ENCODE measurements at regions not wholly inside any gene's neighbourhood (a gene's known extent, or its start where the extent isn't known, plus 50 kb on each side); places are given as distances from the start of the nearest gene placed in this dataset.

DNA sequence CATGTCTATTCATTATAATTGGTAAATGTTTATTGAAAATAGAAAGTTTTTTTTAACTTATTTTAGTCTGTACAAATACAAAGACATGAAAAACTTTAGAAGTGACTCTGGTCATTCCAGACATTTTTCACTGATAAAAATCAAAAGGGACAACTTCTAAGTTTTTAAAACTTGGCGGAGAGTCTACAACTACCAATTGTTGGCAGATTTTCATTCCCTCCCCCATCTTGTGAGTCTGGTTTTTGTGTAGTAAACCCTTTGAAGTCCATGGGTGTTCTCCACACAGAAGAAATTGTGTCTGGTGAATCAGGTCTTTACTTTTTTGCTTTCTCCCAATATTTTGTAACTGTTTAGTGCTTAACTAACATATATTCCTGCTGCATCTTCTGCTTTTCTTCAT is 336.5 kb downstream of the PDGFC start:
- no peak overlapping the region for H3K27ac ChIP-seq (ENCODE audit: low read depth)
- H3K27me3 ChIP-seq (ENCODE audit: insufficient read depth): no peaks in the 10 kb centered on the region
- Mint-ChIP-seq H3K9me3 (peaks cover under 1% of the 10 kb centered on the region; the same call in 1 of the 3 replicates), H3K4me1 (peaks cover 23% of the 10 kb centered on the region), H3K36me3 (ENCODE audit: low read depth) (peaks cover under 1% of the 10 kb centered on the region; the same call in 1 of the 3 replicates), H3K4me3 (no peak overlapping the region), H3K27ac (no peak overlapping the region), H3K27me3 (ENCODE audit: insufficient read depth, low read depth, poor library complexity) (no peaks in the 10 kb centered on the region)
- no peaks in the 10 kb centered on the region for H3K9me2 ChIP-seq (ENCODE audit: insufficient read depth)
- no peak overlapping the region for H3K4me2 ChIP-seq
- peaks cover 20% of the 10 kb centered on the region; the same call in 1 of the 2 replicates for H3K4me1 ChIP-seq (ENCODE audit: insufficient read depth)
- H3K79me2 ChIP-seq (replicated peaks; ENCODE audit: insufficient read depth): no peaks in the 10 kb centered on the region
- TF ChIP-seq, protein P1, sequence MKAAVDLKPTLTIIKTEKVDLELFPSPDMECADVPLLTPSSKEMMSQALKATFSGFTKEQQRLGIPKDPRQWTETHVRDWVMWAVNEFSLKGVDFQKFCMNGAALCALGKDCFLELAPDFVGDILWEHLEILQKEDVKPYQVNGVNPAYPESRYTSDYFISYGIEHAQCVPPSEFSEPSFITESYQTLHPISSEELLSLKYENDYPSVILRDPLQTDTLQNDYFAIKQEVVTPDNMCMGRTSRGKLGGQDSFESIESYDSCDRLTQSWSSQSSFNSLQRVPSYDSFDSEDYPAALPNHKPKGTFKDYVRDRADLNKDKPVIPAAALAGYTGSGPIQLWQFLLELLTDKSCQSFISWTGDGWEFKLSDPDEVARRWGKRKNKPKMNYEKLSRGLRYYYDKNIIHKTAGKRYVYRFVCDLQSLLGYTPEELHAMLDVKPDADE (IDR thresholded peaks at IDR 0.05): no peak
- TF ChIP-seq, protein P2, sequence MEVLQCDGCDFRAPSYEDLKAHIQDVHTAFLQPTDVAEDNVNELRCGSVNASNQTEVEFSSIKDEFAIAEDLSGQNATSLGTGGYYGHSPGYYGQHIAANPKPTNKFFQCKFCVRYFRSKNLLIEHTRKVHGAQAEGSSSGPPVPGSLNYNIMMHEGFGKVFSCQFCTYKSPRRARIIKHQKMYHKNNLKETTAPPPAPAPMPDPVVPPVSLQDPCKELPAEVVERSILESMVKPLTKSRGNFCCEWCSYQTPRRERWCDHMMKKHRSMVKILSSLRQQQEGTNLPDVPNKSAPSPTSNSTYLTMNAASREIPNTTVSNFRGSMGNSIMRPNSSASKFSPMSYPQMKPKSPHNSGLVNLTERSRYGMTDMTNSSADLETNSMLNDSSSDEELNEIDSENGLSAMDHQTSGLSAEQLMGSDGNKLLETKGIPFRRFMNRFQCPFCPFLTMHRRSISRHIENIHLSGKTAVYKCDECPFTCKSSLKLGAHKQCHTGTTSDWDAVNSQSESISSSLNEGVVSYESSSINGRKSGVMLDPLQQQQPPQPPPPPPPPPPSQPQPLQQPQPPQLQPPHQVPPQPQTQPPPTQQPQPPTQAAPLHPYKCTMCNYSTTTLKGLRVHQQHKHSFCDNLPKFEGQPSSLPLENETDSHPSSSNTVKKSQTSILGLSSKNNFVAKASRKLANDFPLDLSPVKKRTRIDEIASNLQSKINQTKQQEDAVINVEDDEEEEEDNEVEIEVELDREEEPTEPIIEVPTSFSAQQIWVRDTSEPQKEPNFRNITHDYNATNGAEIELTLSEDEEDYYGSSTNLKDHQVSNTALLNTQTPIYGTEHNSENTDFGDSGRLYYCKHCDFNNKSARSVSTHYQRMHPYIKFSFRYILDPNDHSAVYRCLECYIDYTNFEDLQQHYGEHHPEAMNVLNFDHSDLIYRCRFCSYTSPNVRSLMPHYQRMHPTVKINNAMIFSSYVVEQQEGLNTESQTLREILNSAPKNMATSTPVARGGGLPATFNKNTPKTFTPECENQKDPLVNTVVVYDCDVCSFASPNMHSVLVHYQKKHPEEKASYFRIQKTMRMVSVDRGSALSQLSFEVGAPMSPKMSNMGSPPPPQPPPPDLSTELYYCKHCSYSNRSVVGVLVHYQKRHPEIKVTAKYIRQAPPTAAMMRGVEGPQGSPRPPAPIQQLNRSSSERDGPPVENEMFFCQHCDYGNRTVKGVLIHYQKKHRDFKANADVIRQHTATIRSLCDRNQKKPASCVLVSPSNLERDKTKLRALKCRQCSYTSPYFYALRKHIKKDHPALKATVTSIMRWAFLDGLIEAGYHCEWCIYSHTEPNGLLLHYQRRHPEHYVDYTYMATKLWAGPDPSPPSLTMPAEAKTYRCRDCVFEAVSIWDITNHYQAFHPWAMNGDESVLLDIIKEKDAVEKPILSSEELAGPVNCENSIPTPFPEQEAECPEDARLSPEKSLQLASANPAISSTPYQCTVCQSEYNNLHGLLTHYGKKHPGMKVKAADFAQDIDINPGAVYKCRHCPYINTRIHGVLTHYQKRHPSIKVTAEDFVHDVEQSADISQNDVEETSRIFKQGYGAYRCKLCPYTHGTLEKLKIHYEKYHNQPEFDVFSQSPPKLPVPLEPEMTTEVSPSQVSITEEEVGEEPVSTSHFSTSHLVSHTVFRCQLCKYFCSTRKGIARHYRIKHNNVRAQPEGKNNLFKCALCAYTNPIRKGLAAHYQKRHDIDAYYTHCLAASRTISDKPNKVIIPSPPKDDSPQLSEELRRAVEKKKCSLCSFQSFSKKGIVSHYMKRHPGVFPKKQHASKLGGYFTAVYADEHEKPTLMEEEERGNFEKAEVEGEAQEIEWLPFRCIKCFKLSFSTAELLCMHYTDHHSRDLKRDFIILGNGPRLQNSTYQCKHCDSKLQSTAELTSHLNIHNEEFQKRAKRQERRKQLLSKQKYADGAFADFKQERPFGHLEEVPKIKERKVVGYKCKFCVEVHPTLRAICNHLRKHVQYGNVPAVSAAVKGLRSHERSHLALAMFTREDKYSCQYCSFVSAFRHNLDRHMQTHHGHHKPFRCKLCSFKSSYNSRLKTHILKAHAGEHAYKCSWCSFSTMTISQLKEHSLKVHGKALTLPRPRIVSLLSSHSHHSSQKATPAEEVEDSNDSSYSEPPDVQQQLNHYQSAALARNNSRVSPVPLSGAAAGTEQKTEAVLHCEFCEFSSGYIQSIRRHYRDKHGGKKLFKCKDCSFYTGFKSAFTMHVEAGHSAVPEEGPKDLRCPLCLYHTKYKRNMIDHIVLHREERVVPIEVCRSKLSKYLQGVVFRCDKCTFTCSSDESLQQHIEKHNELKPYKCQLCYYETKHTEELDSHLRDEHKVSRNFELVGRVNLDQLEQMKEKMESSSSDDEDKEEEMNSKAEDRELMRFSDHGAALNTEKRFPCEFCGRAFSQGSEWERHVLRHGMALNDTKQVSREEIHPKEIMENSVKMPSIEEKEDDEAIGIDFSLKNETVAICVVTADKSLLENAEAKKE (CRISPR knock-in tag; IDR thresholded peaks at IDR 0.05): no peak
- no peak for TF ChIP-seq ZNF114 (CRISPR knock-in tag; IDR thresholded peaks at IDR 0.05)
- no peak for TF ChIP-seq NANOG (IDR thresholded peaks at IDR 0.05; ENCODE audit: borderline replicate concordance)
- TF ChIP-seq STAT1 (IDR thresholded peaks at IDR 0.05; ENCODE audit: unreplicated experiment): no peak
- TF ChIP-seq JUNB (IDR thresholded peaks at IDR 0.05; ENCODE audit: unreplicated experiment): no peak
- TF ChIP-seq CREB1 (CRISPR knock-in tag; IDR thresholded peaks at IDR 0.05; ENCODE audit: low read depth): no peak
- no peak for TF ChIP-seq ZNF331 (CRISPR knock-in tag; IDR thresholded peaks at IDR 0.05; ENCODE audit: low read depth)
- no peak for TF ChIP-seq EZH2phosphoT487 (IDR thresholded peaks at IDR 0.05; ENCODE audit: unreplicated experiment)
- TF ChIP-seq, protein P3, sequence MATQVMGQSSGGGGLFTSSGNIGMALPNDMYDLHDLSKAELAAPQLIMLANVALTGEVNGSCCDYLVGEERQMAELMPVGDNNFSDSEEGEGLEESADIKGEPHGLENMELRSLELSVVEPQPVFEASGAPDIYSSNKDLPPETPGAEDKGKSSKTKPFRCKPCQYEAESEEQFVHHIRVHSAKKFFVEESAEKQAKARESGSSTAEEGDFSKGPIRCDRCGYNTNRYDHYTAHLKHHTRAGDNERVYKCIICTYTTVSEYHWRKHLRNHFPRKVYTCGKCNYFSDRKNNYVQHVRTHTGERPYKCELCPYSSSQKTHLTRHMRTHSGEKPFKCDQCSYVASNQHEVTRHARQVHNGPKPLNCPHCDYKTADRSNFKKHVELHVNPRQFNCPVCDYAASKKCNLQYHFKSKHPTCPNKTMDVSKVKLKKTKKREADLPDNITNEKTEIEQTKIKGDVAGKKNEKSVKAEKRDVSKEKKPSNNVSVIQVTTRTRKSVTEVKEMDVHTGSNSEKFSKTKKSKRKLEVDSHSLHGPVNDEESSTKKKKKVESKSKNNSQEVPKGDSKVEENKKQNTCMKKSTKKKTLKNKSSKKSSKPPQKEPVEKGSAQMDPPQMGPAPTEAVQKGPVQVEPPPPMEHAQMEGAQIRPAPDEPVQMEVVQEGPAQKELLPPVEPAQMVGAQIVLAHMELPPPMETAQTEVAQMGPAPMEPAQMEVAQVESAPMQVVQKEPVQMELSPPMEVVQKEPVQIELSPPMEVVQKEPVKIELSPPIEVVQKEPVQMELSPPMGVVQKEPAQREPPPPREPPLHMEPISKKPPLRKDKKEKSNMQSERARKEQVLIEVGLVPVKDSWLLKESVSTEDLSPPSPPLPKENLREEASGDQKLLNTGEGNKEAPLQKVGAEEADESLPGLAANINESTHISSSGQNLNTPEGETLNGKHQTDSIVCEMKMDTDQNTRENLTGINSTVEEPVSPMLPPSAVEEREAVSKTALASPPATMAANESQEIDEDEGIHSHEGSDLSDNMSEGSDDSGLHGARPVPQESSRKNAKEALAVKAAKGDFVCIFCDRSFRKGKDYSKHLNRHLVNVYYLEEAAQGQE (IDR thresholded peaks at IDR 0.05; ENCODE audit: unreplicated experiment): no peak
- TF ChIP-seq POLR2AphosphoS5 (IDR thresholded peaks at IDR 0.05; ENCODE audit: low read depth): no peak
- TF ChIP-seq CTCF (conservative IDR thresholded peaks at IDR 0.05; ENCODE audit: low read depth in 2 of 2): no peak
- no peak for TF ChIP-seq EZH2 (IDR thresholded peaks at IDR 0.05; ENCODE audit: low read depth, unreplicated experiment)
- no peaks in the 10 kb centered on the region for H4K20me1 ChIP-seq (replicated peaks; ENCODE audit: insufficient read depth)
- no peak overlapping the region for H3K4me3 ChIP-seq
- no peaks in the 10 kb centered on the region for H3K36me3 ChIP-seq (ENCODE audit: insufficient read depth)
- ATAC-seq (no peak), DNase-seq (ENCODE audit: low spot score) (no peak)
- no peaks in the 10 kb centered on the region for H3F3A ChIP-seq (replicated peaks; ENCODE audit: low read depth)
- no peak overlapping the region for H2AFZ ChIP-seq

Measured in GM23338 (cell line).